RPMI7951 (cell line): ENCODE measurements at regions not wholly inside any gene's neighbourhood (a gene's known extent, or its start where the extent isn't known, plus 50 kb on each side); places are given as distances from the start of the nearest gene placed in this dataset.

Experiments used
- DNase-seq: peaks from one replicate; pipeline ENCODE4 v3.0.0-alpha.2; 2012; ENCODE audit warnings: low read depth

- no peak for DNase-seq
Measured at GRCh38 chr3:34180532-34180931, 382.1 kb downstream of the PDCD6IP start.

GRCh38 chr3:34183114-34183513 lies 384.7 kb downstream of the PDCD6IP start:
- DNase-seq = no peak

- no peak for DNase-seq
Measured at GRCh38 chr3:34183611-34184340, 385.3 kb downstream of the PDCD6IP start.

GRCh38 chr3:34185301-34185700 lies 386.9 kb downstream of the PDCD6IP start:
- no peak for DNase-seq

- no peak for DNase-seq
Measured at GRCh38 chr3:34189133-34189532, 390.7 kb downstream of the PDCD6IP start.

- no peak for DNase-seq
Measured at GRCh38 chr3:34196914-34197313, 398.5 kb downstream of the PDCD6IP start.

GRCh38 chr3:34198309-34198708 lies 399.9 kb downstream of the PDCD6IP start:
- DNase-seq = no peak

GRCh38 chr3:34200576-34200975 lies 402.1 kb downstream of the PDCD6IP start:
- DNase-seq = no peak

GRCh38 chr3:34202975-34203374 lies 404.5 kb downstream of the PDCD6IP start:
- DNase-seq = no peak

GRCh38 chr3:34203386-34203785 lies 405.0 kb downstream of the PDCD6IP start:
- no peak for DNase-seq

- DNase-seq = no peak
Measured at GRCh38 chr3:34207002-34207401, 408.6 kb downstream of the PDCD6IP start.

- DNase-seq = no peak
Measured at GRCh38 chr3:34207806-34208205, 409.4 kb downstream of the PDCD6IP start.

GRCh38 chr3:34212175-34212574 lies 413.7 kb downstream of the PDCD6IP start:
- DNase-seq = no peak

- no peak for DNase-seq
Measured at GRCh38 chr3:34212656-34213055, 414.2 kb downstream of the PDCD6IP start.

GRCh38 chr3:34213478-34213877 lies 415.0 kb downstream of the PDCD6IP start:
- no peak for DNase-seq

- DNase-seq = no peak
Measured at GRCh38 chr3:34216711-34217335, 418.4 kb downstream of the PDCD6IP start.

GRCh38 chr3:34218706-34219385 lies 420.4 kb downstream of the PDCD6IP start:
- DNase-seq = no peak

GRCh38 chr3:34219556-34219955 lies 421.1 kb downstream of the PDCD6IP start:
- DNase-seq = no peak

GRCh38 chr3:34225821-34226366 lies 427.5 kb downstream of the PDCD6IP start:
- no peak for DNase-seq

- no peak for DNase-seq
Measured at GRCh38 chr3:34229876-34230275, 431.4 kb downstream of the PDCD6IP start.

- no peak for DNase-seq
Measured at GRCh38 chr3:34235096-34235495, 436.7 kb downstream of the PDCD6IP start.

- no peak for DNase-seq
Measured at GRCh38 chr3:34237946-34238345, 439.5 kb downstream of the PDCD6IP start.

- no peak for DNase-seq
Measured at GRCh38 chr3:34238407-34238806, 440.0 kb downstream of the PDCD6IP start.
